ENCODE measurements at regions not wholly inside any gene's neighbourhood (a gene's known extent, or its start where the extent isn't known, plus 50 kb on each side); places are given as distances from the start of the nearest gene placed in this dataset.

DNA sequence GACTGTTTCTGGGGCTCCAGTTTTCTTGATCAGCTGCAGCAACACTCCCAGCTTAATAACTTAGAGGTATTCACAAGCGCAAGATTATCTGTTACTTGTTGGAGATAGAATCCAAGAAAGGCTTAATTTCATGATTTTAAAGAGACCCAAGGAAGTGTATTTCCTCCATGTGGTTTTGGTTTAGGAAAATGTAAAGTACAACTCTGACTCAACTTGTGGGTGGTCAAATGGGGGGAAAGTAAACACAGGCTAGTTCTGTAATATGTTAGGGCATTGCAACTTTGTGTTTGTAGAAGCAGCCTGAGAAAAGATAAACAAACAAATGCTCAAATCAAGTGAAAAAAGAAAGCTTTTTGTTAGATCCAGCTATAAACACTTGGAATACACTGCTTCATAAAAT is 90.1 kb upstream of the COL3A1 start:
- peak; percentile 88 for DNase-seq (ENCODE audit: low read depth)
- TF ChIP-seq, protein P1, sequence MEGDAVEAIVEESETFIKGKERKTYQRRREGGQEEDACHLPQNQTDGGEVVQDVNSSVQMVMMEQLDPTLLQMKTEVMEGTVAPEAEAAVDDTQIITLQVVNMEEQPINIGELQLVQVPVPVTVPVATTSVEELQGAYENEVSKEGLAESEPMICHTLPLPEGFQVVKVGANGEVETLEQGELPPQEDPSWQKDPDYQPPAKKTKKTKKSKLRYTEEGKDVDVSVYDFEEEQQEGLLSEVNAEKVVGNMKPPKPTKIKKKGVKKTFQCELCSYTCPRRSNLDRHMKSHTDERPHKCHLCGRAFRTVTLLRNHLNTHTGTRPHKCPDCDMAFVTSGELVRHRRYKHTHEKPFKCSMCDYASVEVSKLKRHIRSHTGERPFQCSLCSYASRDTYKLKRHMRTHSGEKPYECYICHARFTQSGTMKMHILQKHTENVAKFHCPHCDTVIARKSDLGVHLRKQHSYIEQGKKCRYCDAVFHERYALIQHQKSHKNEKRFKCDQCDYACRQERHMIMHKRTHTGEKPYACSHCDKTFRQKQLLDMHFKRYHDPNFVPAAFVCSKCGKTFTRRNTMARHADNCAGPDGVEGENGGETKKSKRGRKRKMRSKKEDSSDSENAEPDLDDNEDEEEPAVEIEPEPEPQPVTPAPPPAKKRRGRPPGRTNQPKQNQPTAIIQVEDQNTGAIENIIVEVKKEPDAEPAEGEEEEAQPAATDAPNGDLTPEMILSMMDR (conservative IDR thresholded peaks at IDR 0.05; ENCODE audit: control insufficient read depth, insufficient read depth, low read depth, low read length), result no peak
- no peak overlapping the region for H3K4me3 ChIP-seq (ENCODE audit: control insufficient read depth, low read depth, low read length)

DNA sequence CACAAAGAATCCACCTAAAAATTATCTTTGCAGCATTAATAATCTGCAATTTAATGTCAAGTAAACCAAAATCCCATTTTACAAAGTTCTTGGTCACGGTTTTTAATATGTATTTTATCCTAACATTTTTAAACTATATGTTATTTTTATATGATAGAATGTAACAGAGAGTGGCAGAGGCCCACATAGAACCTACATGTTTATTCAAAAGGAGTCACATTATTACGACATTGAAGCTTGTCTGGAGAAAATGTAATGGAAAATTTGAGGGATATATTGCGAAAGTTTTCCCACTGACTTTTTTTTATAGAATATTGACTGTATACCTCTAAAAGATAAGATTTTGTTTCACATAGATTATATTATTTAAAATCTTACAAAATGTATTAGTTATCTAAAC is 89.7 kb upstream of the COL3A1 start:
- no peak overlapping the region for H3K4me3 ChIP-seq (ENCODE audit: control insufficient read depth, low read depth, low read length)
- DNase-seq (ENCODE audit: low read depth), result peak; percentile 60
- TF ChIP-seq, protein P1 (conservative IDR thresholded peaks at IDR 0.05; ENCODE audit: control insufficient read depth, insufficient read depth, low read depth, low read length), result no peak

DNA sequence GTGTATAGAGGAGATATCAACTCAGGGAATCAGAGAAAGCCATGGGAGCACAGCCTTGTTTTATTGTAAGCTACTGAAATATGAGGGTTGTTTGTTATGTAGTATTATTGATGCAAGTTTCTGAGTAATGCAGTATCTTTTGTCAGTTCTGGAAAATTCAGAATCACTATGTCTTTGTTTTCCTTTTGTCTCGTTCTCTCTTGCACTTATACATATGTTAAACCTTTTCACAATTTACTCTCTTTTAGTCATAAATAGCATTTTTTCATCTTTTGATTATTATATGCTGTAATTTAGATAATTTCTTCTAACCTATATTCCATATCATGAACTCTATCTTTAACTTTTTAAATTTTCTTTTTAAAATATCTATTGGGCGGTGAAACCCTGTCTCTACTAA is 85.0 kb upstream of the COL3A1 start:
- no peak for DNase-seq (ENCODE audit: low read depth)
- no peak overlapping the region for H3K4me3 ChIP-seq (ENCODE audit: control insufficient read depth, low read depth, low read length)

DNA sequence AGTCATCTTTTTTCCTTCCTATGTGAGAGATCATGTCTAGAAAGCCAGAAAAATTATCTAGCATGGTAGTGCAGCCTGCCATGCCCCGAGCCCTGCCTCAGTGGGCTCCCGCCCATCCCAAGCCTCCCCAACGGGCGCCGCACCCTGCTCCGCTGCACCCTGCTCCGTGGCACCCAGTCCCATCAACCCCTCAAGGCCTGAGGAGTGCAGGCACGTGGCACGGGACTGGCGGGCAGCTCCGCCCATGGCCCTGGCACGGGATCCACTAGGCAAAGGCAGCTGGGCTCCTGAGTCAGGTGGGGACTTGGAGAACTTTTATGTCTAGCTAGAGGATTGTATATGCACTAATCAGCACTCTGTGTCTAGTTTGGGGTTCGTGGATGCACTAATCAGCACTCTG is 83.4 kb upstream of the COL3A1 start:
- DNase-seq (ENCODE audit: low read depth), result no peak
- TF ChIP-seq, protein P1 (conservative IDR thresholded peaks at IDR 0.05; ENCODE audit: control insufficient read depth, insufficient read depth, low read depth, low read length), result no peak
- H3K4me3 ChIP-seq (ENCODE audit: control insufficient read depth, low read depth, low read length), result no peak overlapping the region

More for the DNA sequence above, 85.0 kb upstream of the COL3A1 start:
- TF ChIP-seq, protein P1 (conservative IDR thresholded peaks at IDR 0.05; ENCODE audit: control insufficient read depth, insufficient read depth, low read depth, low read length), result no peak

DNA sequence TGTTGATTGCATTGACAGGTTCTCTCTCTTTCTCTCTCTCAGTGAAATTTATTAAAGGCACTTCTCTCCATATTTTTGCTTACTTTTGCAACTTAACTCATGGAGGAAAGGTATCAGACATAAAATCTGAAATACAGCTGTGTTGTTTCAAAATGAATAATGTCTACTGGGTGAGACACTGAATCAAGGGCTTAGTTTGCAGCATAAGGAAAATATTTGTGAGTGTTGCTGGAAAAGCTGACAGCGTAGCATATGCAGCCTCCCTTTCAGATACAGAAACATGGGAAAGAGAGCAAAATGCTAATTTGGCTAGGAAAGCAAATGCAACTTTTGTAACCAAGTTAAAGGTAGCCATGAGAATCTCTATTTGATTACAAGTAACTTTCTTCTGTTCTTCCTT is 81.5 kb upstream of the COL3A1 start:
- no peak overlapping the region for H3K4me3 ChIP-seq (ENCODE audit: control insufficient read depth, low read depth, low read length)
- DNase-seq (ENCODE audit: low read depth), result no peak
- TF ChIP-seq, protein P1 (conservative IDR thresholded peaks at IDR 0.05; ENCODE audit: control insufficient read depth, insufficient read depth, low read depth, low read length), result no peak

DNA sequence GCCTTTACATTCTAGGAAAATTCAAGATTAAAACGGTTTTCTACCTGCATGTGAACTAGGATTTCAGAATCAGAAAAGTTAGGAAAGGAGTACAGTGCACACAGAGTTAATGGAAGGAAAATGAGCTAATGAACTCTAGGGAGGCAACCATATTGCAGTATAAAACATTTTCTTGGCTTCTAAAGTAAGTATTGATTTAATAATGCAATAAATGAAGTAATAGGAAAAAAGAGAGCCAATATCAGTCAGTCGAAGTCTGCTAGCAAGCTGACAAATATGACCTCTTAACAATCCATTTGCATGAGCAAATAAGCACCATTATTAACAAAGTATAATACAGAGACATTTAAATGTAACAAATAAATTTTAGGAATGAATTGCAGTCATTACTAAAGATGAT is 80.2 kb upstream of the COL3A1 start:
- DNase-seq (ENCODE audit: low read depth), result no peak
- TF ChIP-seq, protein P1 (conservative IDR thresholded peaks at IDR 0.05; ENCODE audit: control insufficient read depth, insufficient read depth, low read depth, low read length), result no peak
- H3K4me3 ChIP-seq (ENCODE audit: control insufficient read depth, low read depth, low read length), result no peak overlapping the region

DNA sequence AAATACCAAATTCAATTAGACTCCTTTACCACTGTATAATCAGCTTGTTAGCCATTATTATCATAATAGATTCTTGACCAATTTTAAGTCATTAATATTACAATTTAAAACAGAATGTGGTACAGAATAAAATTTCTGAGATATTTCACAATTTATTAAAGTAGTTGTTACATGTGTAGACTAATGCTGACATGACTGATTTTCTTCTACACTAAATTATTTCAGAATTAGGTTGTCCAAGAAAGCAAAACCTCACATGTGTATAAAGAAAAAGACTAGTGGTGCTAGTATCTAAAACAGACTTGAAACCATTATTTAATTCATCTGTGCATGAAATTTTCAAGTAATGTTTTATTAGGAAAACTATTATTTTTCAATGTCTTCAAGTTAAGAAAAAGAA is 79.2 kb upstream of the COL3A1 start:
- no peak overlapping the region for H3K4me3 ChIP-seq (ENCODE audit: control insufficient read depth, low read depth, low read length)
- DNase-seq (ENCODE audit: low read depth), result no peak
- TF ChIP-seq, protein P1 (conservative IDR thresholded peaks at IDR 0.05; ENCODE audit: control insufficient read depth, insufficient read depth, low read depth, low read length), result no peak
